COR-L47 (cell line): ENCODE measurements at regions not wholly inside any gene's neighbourhood (a gene's known extent, or its start where the extent isn't known, plus 50 kb on each side); places are given as distances from the start of the nearest gene placed in this dataset.

Source experiments
- DNase-seq: peaks from one replicate; lab custom pipeline; 2025; lab: John Stamatoyannopoulos, UW

DNA sequence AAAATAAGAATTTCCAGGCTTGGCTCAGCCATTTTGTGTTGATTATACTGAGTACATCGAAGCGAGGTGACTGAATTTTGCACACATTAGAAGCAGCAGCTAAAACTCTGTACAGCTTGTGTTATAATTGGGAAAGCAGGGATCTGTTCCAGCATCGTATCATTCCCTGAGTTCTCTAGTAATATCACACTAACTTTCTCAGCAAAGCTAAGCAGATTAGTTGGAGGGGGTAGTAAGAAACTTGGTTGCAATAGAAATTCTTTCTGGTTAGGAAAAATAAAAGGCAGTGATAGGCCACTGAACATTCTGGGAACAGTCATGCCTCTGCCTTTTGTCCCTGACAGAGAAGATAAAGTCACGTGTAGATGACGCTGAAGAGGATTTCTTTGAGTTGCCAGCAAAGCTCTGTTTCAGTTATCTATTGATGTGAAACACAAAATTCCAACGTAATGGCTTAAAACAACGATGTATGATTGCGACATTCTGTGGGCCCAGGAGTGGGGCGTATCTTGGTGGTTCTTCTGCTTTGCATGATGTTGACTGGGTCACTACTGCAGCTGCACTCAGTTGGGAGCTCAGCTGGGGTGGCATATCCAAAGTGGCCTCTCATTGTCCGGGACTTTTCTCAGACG lies 202.1 kb upstream of the MEX3C start:
- no peak for DNase-seq

DNA sequence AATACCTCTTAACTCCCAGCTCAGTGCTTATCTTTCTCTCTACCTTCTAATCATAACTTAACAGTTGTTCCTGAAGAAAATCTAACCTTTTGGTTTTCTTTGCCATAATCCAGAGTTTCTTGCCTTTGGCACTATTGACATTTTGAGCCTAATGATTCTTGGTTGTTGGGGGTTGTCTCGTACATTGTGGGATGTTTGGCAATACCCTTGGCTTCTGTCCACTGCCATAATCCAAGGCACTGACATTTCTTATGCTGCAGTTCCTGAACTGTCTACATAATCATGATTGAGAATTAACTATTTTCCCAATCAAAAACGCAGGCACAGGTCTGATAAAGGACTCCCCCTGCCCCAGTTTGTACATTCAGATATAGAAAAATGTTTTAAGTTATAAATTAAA lies 203.2 kb upstream of the MEX3C start:
- no peak for DNase-seq

DNA sequence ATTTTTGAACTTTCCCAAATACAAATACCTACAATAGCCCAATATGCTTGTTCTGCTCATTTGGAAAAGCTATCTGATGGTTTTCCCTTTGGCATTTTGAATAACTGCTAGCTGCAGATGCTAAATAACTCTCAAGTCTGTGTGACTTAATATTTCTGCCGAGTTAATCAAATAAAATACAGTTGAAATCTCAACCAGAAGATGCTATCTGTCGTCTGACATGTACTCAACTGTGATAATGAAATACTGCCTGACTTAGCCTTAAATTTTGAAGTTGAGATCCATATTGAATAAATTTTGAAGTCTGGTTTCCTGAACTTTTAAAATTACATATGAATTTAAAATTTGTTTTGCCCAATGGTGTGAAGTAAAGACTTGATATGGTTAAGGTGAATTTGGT lies 204.4 kb upstream of the MEX3C start:
- DNase-seq, result no peak

DNA sequence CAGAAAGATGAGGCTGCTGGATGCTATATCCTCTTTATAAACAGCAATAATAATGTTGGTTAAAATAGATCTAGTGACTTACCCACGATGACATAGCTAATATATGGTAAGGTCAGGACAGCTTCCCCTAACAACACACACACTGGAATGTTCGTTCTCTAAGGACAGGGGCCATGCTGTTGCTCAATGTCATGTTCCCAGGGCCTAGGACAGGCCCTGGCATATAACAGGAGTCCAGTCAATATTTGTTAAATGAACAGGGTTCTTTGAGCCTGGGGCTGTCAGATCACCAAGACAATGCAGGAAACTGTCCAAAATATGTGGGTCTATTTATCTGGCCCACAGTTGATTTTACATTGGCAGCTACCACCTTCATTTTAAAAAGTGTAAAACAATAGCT lies 207.1 kb upstream of the MEX3C start:
- DNase-seq, result no peak

DNA sequence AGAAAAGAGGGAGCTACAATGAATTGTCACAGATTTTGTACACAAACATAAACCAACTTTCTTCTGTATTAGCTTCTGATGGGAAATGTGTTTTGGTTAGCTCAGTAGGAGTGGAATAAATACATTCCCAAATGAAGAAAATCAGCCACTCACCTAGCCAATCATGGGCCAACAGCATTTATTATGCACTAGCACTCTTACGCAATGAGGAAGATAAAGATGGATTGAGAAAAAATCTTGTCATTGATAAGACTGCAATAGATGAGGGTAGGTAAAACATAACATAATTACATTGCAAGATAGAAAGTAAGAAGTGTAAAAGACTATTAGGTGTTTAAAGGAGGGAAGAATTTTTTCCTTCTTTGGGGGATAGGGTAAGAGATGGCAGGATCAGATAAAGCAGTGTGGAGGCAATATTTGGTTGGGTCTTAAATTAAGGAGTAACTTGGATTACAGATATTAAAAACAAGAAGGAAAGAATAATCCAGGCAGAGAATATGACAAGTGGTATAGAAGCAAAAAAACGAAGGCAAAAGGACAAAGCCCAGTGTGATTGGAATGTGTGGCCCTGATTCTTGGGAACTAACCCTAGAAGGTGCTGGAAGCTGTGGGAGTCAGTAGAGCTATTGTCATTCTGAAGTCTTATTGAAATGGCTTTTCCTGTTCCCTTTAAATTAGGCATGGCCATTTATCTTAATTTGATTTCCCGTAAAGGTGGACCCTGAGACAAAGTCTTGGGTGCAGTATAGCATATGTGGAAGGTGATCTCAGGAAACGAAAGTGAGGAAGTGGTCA lies 208.4 kb upstream of the MEX3C start:
- DNase-seq, result no peak

DNA sequence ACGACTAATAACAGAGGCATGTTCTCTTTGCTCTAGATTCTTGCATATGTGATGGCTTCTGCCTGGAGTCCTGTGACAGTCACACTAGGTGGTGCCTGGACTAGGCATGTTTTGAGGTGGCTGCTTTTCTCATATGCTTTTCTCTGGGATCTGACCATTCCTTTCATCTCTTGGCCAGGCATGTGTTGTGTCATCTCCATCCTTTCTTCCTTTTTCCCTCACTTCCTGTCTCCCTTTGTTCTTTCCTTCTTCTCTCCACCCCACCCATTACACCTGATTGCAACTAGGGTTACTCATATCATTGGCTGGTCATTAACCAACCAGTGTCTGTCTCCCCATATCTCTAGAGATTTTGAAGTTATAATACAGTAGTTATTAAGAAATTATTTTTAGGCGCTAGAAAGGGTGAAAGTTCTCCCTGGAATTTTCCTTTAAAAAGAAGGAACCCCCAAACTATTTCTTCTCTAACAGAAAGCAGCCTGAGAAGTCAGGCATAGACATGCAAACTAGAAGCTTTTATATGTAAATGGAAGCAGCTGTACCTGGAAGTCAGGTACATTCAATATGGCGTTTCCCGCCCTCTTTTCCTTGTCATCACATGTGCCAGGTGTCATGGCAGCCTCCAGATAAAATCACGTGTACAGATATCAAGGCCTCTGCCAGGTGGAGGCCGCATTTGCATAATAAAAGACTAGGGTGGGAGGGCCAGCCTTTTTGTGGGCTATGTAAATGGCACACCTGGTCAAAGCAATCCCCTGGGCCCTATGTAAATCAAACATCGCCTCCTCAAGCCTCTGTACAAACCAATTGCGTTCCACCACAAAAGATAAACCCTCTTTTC lies 220.4 kb upstream of the MEX3C start:
- no peak for DNase-seq

DNA sequence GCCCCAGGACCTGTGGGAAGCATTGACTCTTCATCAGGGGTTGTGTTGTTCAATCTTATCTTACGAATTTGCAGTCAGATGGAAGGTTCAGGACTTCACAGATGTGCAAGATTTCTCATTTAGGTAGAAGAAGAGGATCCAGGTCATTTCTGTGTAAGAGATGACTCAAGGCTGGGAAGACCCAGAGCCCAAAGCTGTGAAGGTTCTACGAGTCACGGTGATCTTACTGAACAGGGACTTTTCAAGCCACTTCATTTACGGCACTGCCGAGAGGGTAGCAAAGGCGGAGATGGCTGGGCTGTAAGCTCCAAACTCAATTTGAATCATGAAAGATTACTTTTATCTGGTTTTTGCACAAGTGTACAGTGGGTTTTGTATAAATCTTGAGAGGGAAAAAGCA lies 228.0 kb upstream of the MEX3C start:
- DNase-seq, result no peak

DNA sequence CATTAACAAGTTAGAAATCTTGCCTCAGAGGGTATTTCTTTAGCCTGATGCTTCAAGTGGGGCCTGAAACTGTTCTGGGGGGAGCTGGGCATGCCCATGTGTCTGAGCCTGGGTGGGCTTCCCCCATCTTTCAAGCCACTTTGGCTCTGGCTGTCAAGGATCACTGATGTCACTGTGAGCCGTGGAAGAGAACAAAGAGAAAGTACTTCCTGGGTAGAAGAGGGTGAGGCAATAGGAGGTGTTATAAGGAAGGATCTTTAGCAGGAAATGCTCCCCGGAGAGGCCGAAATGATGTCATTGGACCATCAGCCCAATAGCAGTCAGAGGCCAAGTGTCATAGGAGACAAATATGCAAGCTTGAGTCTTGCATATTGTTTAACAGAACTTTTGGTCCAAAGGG lies 228.4 kb upstream of the MEX3C start:
- DNase-seq, result no peak

DNA sequence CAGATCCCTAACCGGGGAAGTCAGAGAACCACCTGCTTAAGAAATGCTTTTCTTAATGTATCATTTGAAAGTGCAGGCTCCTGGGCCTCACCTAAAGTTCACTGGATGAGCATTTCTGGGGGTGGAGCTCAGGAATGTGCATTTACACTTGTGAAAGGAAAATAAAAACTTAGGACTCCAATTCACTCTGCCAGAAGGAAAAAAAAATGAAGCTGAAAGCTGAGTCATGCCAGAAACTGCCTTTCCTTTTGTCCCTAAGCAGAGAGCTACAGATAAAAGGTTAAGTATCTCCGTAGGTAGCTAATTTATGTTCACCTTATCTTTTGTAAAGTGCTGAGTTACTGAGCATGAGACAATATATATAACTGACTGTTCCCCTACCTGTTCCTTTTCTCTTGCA lies 229.5 kb upstream of the MEX3C start:
- no peak for DNase-seq

DNA sequence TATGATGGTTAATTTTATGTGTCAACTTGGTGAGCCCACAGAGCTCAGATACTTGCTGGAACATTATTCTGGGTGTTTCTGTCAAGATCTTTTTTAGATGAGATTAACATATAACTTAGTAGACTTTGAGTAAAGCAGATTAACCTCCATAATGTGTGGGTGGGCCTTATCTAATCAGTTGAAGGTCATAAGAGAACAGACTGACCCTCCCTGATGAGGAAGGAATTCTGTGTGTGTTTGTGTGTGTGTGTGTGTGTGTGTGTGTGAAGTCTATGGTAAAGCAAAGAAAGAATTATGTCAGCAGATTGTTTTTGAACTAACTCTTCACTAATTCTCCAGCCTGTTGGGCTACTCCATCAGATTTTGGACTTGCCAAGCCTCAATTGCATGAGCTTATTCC lies 232.2 kb upstream of the MEX3C start:
- DNase-seq, result no peak

DNA sequence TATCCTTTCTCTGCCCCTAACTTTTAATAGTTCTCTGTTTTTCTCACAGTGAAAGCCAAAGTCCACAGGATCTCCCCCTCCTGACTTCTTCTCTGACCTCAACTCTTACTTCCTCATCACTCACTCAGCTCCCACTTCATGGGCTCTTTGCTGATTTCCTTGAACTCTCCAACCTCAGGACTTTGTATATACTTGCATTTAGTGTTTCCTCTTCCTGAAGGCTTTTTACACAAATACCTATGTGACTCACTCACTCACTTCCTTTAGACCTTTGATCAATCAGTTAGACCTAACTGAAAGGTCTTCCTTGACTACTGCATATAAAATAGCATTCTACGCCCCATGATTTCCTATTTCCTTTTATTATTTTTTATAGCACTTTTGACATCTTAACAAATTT lies 233.1 kb upstream of the MEX3C start:
- no peak for DNase-seq

DNA sequence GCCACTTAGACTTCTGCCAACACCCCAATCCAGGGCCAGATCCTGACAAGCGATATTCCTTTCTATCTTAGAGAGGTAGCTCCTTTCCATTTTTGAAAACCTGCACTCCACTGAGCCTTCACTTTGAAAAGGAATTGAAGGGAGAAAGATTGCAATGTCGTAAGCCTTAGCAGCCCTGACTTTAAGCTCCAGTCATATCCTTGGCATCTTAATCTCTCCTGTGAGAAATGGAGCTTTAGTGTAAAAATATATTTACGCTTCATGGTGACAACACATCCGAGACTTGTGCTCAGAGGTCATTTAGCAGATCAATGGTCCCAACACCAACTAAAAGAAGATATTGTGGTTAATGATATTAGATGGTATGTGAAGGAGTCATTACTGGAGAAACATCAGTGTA lies 235.8 kb upstream of the MEX3C start:
- no peak for DNase-seq

DNA sequence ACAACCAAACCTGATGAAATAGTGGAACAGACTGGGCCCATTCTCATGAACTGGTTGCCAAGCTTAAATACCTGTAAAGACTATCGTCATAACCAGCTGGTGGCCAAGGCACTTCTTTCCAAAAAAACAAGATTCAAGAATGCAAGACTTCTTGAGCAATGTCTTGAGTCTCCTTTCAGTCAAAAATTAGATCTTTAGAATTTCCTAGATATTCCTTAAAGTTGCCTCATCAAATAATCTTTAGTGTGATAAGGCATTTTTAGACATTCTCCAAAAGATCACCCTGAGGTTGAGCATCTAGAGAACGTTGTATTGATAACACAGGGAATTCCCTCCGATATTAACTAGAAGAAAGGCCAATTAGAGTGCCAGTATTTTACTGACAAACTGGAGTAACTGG lies 236.4 kb upstream of the MEX3C start:
- DNase-seq, result no peak

DNA sequence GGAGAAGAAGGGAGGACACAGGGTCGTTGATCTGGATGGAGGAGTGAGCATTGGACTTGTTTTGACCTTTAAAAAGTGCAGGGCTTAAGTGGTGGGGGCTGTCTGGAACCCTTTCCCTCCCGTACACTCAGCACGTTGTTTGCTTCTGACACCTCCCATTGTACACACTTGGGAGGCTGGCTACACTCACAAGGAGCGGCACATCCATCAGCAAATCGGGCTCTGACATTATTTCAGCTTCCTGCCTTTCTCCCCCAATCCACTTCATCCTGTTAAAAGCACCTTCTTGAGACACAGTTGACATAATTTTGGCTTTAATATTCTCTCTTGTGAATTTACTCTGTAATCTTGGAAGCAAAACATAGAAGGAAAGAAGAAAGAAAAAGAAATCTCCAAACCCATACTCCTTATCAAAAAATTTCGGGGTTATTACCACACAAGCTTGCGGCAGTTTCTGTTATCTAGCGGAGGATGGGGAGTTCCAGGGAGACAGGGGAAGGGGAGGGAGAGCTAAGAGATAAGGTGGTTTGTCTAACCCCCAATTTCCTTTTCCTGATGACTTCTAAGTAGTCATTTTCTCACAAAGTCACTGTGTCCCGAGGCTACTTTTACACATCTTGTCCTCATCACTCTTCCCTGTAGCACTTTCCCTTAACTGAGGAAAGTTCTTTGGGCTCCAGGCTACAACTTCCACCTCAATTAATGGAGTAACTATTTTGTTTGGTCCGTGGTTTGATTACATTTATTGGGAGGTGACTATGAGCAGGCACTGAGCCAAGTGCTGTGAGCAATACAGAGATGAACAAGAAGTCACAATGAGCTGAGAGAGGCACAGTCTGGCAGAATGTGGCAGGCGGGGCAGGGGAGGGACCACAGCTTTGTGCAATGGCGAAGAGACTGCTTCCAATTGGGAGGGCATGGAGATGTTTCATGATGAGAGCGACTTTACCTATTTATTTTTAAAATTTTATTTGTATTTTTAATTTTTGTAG lies 240.1 kb upstream of the MEX3C start:
- no peak for DNase-seq

DNA sequence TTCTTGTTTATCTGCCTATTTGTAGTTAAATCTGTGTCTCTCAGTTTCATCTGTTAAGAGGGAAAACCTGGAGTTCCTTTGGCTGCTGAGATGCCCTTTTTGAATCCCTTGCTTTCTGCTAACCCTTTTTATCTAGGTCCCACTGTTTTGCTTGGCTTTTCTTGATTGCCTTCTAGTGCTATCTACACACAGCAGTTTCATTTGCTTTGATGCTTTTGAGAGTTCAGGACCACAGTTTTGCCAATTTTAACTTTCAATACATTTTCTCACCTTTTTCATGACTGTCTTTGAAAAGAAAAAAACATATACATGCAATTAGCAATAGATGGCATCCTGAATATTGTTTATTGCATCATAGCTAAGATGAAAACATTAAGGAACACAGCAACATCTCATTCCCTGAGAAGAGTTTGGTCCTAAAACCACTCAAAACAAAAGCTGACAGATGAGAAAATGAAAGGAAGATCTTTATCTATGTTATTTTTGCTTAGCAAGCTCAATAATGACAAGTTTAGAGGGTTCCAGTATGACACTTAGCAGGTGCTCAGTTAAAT lies 241.4 kb upstream of the MEX3C start:
- DNase-seq, result no peak

DNA sequence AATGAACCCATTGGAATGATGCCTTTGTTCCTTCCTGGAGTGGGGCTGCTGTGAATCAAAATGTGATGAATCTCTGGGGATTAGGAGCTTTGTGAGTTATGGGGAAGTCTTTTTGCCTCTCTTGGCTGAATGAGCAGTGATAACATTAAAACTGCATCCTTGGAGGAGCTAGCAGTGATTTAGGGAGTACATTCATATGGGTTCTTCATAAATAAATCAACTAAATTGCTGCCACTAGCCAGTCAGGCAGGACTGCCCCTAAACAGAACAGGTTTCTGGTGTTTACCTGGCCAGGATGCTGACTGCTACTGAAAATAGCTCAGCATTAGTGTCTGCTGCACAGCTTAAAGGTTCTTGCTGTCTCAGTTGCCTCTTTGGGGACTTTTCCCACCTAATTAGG lies 244.5 kb upstream of the MEX3C start:
- no peak for DNase-seq

DNA sequence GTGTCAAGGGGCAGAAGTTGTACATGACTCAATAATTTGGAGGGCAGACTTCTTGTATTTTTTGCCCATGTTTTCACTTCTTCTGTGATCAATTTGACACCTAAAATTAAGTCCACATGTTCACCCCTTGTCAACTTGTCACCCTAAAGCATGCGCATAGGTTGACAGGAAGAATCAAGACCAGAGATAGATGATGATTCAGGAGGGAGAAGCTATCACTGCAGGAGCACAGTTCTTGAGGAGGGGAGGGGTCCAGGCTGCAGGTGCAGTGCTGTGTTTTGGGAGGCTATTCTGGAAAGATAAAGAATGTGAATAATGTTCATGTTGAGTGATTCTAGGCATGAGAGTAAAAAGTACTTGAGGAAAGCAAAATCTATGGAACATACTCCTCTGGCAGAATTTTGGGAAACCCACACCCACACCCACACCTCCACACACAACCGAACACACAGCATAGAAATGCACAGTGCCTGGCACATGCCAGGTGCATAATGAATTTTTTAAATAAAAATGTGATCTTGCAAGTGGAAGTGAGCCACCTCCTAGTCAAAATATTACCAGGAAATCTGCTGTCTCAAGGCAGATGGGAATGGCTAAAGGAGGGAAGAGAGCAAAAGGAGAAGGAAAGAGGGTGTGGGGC lies 249.2 kb upstream of the MEX3C start:
- no peak for DNase-seq

DNA sequence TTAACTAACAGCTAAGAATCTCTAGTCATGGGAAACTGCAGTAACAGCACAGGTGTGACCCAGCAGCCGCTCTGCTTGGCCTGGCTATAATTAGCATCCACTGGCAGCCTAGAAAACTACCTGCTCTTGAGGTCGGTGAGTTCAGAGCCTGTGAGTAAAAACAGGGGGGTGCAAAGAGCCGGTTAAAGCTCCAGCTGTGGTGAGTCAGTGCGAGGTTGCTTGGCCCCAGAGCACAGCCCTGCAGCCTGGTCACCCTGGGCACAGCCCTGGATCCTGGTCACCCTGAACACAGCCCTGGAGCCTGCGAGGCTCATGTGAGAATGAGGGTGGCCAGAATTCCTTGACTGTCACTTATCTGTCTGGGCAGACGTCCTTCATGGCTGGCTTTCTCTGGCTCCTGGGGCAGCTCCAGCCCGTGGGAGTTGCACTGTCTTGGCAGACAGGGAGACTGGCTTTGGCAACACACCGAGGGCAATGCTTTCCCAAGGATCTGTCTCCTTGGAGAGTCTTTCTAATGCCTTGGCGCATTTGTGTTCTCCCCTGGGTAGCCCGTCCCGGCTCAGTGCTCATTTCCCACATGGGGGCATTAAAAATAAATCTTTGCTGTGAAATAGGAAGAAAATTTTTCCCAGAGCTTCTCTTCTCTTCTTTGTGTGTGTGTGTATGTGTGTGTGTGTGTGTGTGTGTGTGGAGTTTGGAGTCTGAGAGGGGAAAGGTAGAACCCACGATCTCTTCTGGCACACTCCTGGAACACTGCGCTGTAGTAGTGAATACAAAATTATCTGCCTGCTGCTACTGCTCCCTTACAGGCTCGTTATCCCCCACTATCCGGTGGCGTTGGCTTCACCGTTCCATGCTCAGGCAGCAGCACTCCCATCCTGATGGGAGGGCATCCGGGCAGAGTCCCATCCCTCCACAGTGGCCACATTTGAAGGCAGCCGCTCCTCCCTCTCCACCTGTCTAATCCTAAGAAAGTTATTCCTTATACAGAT lies 250.2 kb upstream of the MEX3C start:
- DNase-seq, result no peak

DNA sequence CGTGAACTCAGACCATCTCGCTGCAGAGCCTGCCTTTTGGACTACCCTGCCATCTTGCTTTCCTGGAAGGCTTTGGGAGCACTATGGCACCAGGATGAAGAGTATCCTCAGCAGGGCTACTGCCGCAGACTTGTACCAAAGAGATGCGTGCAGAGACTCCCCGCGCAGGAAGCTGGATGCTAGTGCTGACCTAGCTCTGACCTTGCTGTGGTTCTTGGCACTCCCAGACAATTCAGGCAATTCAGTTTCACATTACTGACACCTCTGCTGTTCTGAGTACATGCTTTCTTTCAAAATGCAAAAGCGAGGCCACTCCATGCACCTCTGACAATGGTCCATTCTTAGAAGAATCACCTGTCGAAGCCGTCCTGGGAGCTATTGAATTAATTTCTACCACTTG lies 251.5 kb upstream of the MEX3C start:
- DNase-seq, result no peak

DNA sequence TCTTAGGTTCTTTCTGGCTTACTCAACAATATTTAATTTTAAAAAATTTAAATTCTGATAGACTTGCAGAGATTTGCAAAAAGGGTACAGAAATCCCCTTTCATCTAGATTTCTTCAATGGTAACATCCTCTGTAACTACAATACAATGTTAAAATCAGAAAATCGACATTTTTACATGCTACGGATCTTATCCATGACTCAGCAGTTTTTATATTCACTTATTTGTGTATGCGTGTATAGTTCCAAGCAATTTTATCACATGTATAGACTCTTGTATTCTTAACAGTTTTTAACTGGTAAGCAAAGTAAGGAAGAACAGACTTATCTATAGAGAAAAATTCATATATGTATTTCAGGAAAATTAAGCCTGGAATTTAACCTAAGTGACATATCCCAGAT lies 256.1 kb upstream of the MEX3C start:
- DNase-seq, result no peak
